GM23338 (cell line): ENCODE measurements at regions not wholly inside any gene's neighbourhood (a gene's known extent, or its start where the extent isn't known, plus 50 kb on each side); places are given as distances from the start of the nearest gene placed in this dataset.

ENCODE experiments used
- CREB1 ChIP-seq: fragments of 250-450 bp; sonication (Bioruptor Pico); IDR thresholded peaks from 2 replicates; pipeline ENCODE4 v1.5.0; 2020; ENCODE audit warnings: low read depth, mild to moderate bottlenecking, moderate library complexity
- JUNB ChIP-seq: IDR thresholded peaks from one replicate; pipeline ENCODE4 v1.6.1; 2016; ENCODE audit warnings: antibody characterized with exemption; ENCODE audit not compliant: unreplicated experiment
- NANOG ChIP-seq: IDR thresholded peaks from 2 replicates; pipeline ENCODE4 v1.6.1; 2016; ENCODE audit warnings: antibody characterized with exemption, borderline replicate concordance
- POLR2AphosphoS5 ChIP-seq: IDR thresholded peaks from 2 replicates; pipeline ENCODE4 v1.6.1; 2016; ENCODE audit warnings: antibody characterized with exemption, low read depth
- STAT1 ChIP-seq: IDR thresholded peaks from one replicate; pipeline ENCODE4 v1.6.1; 2016; ENCODE audit warnings: antibody characterized with exemption; ENCODE audit not compliant: unreplicated experiment
- ZNF114 ChIP-seq: fragments of 250-450 bp; sonication (Bioruptor Pico); IDR thresholded peaks from 2 replicates; pipeline ENCODE4 v1.5.0; 2020; ENCODE audit warnings: mild to moderate bottlenecking, moderate library complexity
- ZNF331 ChIP-seq: fragments of 250-450 bp; sonication (Bioruptor Pico); IDR thresholded peaks from 2 replicates; pipeline ENCODE4 v1.5.0; 2020; ENCODE audit warnings: low read depth, mild to moderate bottlenecking, moderate library complexity
- TF ChIP-seq, protein P1 (sequence below): fragments of 250-450 bp; sonication (Bioruptor Pico); IDR thresholded peaks from 2 replicates; pipeline ENCODE4 v1.5.0; 2020; ENCODE audit warnings: mild to moderate bottlenecking, moderate library complexity
- TF ChIP-seq, protein P2 (sequence below): IDR thresholded peaks from 2 replicates; pipeline ENCODE4 v1.6.1; 2016; ENCODE audit warnings: antibody characterized with exemption
- TF ChIP-seq, protein P3 (sequence below): IDR thresholded peaks from one replicate; pipeline ENCODE4 v1.6.1; 2018; ENCODE audit warnings: antibody characterized with exemption; ENCODE audit not compliant: unreplicated experiment

DNA sequence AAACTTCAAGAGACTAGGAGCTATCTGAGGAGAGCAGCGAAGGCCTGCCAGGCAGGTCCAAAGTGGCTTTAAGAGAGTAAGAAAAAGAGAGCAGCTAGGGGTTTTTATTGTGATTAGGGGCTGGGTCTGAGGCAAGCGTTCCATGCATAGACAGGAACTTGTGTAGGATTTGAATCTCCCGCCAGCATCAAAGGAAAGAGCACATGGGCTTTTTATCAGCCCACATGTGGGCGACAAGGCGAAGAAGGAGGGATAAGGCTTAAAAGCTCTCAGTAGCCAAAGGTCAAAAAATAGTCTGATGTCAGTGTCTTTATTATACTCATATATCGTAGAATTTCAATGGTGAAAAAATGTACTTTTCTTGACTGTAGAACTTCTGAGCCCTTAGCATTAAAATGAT lies 178.5 kb upstream of the TMEFF2 start (continued):
- TF ChIP-seq, protein P1, sequence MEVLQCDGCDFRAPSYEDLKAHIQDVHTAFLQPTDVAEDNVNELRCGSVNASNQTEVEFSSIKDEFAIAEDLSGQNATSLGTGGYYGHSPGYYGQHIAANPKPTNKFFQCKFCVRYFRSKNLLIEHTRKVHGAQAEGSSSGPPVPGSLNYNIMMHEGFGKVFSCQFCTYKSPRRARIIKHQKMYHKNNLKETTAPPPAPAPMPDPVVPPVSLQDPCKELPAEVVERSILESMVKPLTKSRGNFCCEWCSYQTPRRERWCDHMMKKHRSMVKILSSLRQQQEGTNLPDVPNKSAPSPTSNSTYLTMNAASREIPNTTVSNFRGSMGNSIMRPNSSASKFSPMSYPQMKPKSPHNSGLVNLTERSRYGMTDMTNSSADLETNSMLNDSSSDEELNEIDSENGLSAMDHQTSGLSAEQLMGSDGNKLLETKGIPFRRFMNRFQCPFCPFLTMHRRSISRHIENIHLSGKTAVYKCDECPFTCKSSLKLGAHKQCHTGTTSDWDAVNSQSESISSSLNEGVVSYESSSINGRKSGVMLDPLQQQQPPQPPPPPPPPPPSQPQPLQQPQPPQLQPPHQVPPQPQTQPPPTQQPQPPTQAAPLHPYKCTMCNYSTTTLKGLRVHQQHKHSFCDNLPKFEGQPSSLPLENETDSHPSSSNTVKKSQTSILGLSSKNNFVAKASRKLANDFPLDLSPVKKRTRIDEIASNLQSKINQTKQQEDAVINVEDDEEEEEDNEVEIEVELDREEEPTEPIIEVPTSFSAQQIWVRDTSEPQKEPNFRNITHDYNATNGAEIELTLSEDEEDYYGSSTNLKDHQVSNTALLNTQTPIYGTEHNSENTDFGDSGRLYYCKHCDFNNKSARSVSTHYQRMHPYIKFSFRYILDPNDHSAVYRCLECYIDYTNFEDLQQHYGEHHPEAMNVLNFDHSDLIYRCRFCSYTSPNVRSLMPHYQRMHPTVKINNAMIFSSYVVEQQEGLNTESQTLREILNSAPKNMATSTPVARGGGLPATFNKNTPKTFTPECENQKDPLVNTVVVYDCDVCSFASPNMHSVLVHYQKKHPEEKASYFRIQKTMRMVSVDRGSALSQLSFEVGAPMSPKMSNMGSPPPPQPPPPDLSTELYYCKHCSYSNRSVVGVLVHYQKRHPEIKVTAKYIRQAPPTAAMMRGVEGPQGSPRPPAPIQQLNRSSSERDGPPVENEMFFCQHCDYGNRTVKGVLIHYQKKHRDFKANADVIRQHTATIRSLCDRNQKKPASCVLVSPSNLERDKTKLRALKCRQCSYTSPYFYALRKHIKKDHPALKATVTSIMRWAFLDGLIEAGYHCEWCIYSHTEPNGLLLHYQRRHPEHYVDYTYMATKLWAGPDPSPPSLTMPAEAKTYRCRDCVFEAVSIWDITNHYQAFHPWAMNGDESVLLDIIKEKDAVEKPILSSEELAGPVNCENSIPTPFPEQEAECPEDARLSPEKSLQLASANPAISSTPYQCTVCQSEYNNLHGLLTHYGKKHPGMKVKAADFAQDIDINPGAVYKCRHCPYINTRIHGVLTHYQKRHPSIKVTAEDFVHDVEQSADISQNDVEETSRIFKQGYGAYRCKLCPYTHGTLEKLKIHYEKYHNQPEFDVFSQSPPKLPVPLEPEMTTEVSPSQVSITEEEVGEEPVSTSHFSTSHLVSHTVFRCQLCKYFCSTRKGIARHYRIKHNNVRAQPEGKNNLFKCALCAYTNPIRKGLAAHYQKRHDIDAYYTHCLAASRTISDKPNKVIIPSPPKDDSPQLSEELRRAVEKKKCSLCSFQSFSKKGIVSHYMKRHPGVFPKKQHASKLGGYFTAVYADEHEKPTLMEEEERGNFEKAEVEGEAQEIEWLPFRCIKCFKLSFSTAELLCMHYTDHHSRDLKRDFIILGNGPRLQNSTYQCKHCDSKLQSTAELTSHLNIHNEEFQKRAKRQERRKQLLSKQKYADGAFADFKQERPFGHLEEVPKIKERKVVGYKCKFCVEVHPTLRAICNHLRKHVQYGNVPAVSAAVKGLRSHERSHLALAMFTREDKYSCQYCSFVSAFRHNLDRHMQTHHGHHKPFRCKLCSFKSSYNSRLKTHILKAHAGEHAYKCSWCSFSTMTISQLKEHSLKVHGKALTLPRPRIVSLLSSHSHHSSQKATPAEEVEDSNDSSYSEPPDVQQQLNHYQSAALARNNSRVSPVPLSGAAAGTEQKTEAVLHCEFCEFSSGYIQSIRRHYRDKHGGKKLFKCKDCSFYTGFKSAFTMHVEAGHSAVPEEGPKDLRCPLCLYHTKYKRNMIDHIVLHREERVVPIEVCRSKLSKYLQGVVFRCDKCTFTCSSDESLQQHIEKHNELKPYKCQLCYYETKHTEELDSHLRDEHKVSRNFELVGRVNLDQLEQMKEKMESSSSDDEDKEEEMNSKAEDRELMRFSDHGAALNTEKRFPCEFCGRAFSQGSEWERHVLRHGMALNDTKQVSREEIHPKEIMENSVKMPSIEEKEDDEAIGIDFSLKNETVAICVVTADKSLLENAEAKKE = no peak
- no peak for TF ChIP-seq JUNB
- TF ChIP-seq, protein P2, sequence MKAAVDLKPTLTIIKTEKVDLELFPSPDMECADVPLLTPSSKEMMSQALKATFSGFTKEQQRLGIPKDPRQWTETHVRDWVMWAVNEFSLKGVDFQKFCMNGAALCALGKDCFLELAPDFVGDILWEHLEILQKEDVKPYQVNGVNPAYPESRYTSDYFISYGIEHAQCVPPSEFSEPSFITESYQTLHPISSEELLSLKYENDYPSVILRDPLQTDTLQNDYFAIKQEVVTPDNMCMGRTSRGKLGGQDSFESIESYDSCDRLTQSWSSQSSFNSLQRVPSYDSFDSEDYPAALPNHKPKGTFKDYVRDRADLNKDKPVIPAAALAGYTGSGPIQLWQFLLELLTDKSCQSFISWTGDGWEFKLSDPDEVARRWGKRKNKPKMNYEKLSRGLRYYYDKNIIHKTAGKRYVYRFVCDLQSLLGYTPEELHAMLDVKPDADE = no peak
- no peak for TF ChIP-seq STAT1
- TF ChIP-seq, protein P3, sequence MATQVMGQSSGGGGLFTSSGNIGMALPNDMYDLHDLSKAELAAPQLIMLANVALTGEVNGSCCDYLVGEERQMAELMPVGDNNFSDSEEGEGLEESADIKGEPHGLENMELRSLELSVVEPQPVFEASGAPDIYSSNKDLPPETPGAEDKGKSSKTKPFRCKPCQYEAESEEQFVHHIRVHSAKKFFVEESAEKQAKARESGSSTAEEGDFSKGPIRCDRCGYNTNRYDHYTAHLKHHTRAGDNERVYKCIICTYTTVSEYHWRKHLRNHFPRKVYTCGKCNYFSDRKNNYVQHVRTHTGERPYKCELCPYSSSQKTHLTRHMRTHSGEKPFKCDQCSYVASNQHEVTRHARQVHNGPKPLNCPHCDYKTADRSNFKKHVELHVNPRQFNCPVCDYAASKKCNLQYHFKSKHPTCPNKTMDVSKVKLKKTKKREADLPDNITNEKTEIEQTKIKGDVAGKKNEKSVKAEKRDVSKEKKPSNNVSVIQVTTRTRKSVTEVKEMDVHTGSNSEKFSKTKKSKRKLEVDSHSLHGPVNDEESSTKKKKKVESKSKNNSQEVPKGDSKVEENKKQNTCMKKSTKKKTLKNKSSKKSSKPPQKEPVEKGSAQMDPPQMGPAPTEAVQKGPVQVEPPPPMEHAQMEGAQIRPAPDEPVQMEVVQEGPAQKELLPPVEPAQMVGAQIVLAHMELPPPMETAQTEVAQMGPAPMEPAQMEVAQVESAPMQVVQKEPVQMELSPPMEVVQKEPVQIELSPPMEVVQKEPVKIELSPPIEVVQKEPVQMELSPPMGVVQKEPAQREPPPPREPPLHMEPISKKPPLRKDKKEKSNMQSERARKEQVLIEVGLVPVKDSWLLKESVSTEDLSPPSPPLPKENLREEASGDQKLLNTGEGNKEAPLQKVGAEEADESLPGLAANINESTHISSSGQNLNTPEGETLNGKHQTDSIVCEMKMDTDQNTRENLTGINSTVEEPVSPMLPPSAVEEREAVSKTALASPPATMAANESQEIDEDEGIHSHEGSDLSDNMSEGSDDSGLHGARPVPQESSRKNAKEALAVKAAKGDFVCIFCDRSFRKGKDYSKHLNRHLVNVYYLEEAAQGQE = no peak
- no peak for TF ChIP-seq ZNF331 (CRISPR knock-in tag)
- TF ChIP-seq POLR2AphosphoS5 = no peak
- TF ChIP-seq ZNF114 = no peak
- TF ChIP-seq CREB1 (CRISPR knock-in tag) = no peak
- TF ChIP-seq NANOG = no peak
